ENCODE measurements at regions not wholly inside any gene's neighbourhood (a gene's known extent, or its start where the extent isn't known, plus 50 kb on each side); places are given as distances from the start of the nearest gene placed in this dataset.

- TF ChIP-seq, protein P1, sequence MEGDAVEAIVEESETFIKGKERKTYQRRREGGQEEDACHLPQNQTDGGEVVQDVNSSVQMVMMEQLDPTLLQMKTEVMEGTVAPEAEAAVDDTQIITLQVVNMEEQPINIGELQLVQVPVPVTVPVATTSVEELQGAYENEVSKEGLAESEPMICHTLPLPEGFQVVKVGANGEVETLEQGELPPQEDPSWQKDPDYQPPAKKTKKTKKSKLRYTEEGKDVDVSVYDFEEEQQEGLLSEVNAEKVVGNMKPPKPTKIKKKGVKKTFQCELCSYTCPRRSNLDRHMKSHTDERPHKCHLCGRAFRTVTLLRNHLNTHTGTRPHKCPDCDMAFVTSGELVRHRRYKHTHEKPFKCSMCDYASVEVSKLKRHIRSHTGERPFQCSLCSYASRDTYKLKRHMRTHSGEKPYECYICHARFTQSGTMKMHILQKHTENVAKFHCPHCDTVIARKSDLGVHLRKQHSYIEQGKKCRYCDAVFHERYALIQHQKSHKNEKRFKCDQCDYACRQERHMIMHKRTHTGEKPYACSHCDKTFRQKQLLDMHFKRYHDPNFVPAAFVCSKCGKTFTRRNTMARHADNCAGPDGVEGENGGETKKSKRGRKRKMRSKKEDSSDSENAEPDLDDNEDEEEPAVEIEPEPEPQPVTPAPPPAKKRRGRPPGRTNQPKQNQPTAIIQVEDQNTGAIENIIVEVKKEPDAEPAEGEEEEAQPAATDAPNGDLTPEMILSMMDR (conservative IDR thresholded peaks at IDR 0.05), result no peak
- no peak for TF ChIP-seq ZFX (IDR thresholded peaks at IDR 0.05)
These were observed 148.7 kb downstream of the OSR1 start for GRCh38 chr2:19209575-19210341.
